ENCODE measurements at regions not wholly inside any gene's neighbourhood (a gene's known extent, or its start where the extent isn't known, plus 50 kb on each side); places are given as distances from the start of the nearest gene placed in this dataset.
"Not testable (repeated sequence)": the region's sequence is repeated elsewhere in the genome, so short reads cannot be mapped to it uniquely, and the experiment has no call there.

GRCh38 chr16:29271721-29272675 is 134.5 kb downstream of the NPIPB11 start:
- not testable (repeated sequence) for DNase-seq

GRCh38 chr16:29270923-29271322 is 135.6 kb downstream of the NPIPB11 start:
- DNase-seq = not testable (repeated sequence)

GRCh38 chr16:29270033-29270432 is 136.5 kb downstream of the NPIPB11 start:
- DNase-seq = not testable (repeated sequence)

- DNase-seq = not testable (repeated sequence)
These were observed 137.2 kb downstream of the NPIPB11 start for GRCh38 chr16:29269192-29269811.

GRCh38 chr16:29268785-29269191 is 137.7 kb downstream of the NPIPB11 start:
- not testable (repeated sequence) for DNase-seq

- not testable (repeated sequence) for DNase-seq
These were observed 138.2 kb downstream of the NPIPB11 start for GRCh38 chr16:29268348-29268747.

- not testable (repeated sequence) for DNase-seq
These were observed 138.6 kb downstream of the NPIPB11 start for GRCh38 chr16:29267891-29268290.

- not testable (repeated sequence) for DNase-seq
These were observed 139.4 kb downstream of the NPIPB11 start for GRCh38 chr16:29267055-29267619.

- DNase-seq = not testable (repeated sequence)
These were observed 139.9 kb downstream of the NPIPB11 start for GRCh38 chr16:29266612-29267011.

- DNase-seq = not testable (repeated sequence)
These were observed 141.2 kb downstream of the NPIPB11 start for GRCh38 chr16:29265255-29265853.

- DNase-seq = not testable (repeated sequence)
These were observed 142.3 kb downstream of the NPIPB11 start for GRCh38 chr16:29264080-29264837.

GRCh38 chr16:29262725-29263124 is 143.8 kb downstream of the NPIPB11 start:
- not testable (repeated sequence) for DNase-seq

- DNase-seq = not testable (repeated sequence)
These were observed 144.9 kb downstream of the NPIPB11 start for GRCh38 chr16:29261427-29262248.

- not testable (repeated sequence) for DNase-seq
These were observed 145.7 kb downstream of the NPIPB11 start for GRCh38 chr16:29260683-29261426.

GRCh38 chr16:29259635-29260457 is 146.7 kb downstream of the NPIPB11 start:
- not testable (repeated sequence) for DNase-seq

- DNase-seq = not testable (repeated sequence)
These were observed 147.4 kb downstream of the NPIPB11 start for GRCh38 chr16:29258946-29259634.

GRCh38 chr16:29257419-29258336 is 148.8 kb downstream of the NPIPB11 start:
- not testable (repeated sequence) for DNase-seq

- no peak for DNase-seq
These were observed 150.0 kb downstream of the NPIPB11 start for GRCh38 chr16:29256501-29256981.
